Heart left ventricle (tissue), 13 donors: ENCODE measurements at regions not wholly inside any gene's neighbourhood (a gene's known extent, or its start where the extent isn't known, plus 50 kb on each side); places are given as distances from the start of the nearest gene placed in this dataset.

Experiments used
- POLR2A ChIP-seq, 2 donors: fragments of 450-650 bp; IDR thresholded peaks; one replicate each; pipeline ENCODE4 v1.6.1; 2017; ENCODE audit warnings: antibody characterized with exemption in 2 of 2, mild to moderate bottlenecking in 2 of 2, moderate library complexity in 2 of 2
- TF ChIP-seq, protein P1 (sequence below), 12 donors: fragments of 200-600 bp; sonication (generic) in 4 of 12; IDR thresholded peaks; one replicate each; pipeline versions ENCODE4 v1.5.0 to v1.8.0; 2018 to 2022; ENCODE audit warnings: antibody characterized with exemption in 12 of 12, mild to moderate bottlenecking in 5 of 12
- donor health status: ischemic (EF 13 %, LVEDD 7.1; RV severe dilation, severe dysfunction).
- donor health status: DM: no; HTN: yes; CAD: no.
- donor health status: DM: no; HTN: no; CAD: no.
- donor health status: ischemic (EF 25% LVEDD 6.9; RV normal size, moderate dysfunction).
- donor health status: ischemic (EF 25% LVEDD 5.7; RV mildly dilated, moderate dysfunction).
- donor health status: ischemic (EF 35%, LVEDD 5.7; RV mildly dilated, moderate dysfunction).
- donor health status: nonischemic (EF 11% LVEDD 7.7; RV severe dilation, severe dysfunction).
- donor health status: DM: yes; HTN: yes; CAD: no.
- donor health status: PGD.
- donor health status: ischemic (EF 29% LVEDD 5.4; RV normal size, mild dysfunction).
- donor health status: nonischemic (EF 23%, LVEDD 6.1; RV moderate dilation, normal function).

DNA sequence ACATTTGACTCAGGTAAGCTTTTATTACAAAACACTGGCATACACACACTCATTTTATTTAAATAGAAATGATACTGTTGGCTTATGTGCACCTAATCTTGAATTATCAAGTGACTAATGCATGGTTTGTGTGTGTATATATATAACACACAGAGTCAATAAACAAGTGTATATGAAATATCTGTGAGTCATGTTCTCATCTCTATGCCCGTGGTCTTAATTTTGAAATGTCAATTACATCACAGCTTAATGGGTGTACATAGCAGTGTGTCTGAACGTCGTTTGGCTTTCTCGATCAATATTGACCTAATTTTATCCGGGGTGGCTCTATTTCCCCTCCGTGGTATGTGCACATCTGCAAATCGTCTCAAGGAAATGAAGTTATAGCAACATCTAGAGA is 104.0 kb upstream of the ZFP64 start:
- TF ChIP-seq, protein P1, sequence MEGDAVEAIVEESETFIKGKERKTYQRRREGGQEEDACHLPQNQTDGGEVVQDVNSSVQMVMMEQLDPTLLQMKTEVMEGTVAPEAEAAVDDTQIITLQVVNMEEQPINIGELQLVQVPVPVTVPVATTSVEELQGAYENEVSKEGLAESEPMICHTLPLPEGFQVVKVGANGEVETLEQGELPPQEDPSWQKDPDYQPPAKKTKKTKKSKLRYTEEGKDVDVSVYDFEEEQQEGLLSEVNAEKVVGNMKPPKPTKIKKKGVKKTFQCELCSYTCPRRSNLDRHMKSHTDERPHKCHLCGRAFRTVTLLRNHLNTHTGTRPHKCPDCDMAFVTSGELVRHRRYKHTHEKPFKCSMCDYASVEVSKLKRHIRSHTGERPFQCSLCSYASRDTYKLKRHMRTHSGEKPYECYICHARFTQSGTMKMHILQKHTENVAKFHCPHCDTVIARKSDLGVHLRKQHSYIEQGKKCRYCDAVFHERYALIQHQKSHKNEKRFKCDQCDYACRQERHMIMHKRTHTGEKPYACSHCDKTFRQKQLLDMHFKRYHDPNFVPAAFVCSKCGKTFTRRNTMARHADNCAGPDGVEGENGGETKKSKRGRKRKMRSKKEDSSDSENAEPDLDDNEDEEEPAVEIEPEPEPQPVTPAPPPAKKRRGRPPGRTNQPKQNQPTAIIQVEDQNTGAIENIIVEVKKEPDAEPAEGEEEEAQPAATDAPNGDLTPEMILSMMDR (IDR thresholded peaks at IDR 0.05) = no peak
- no peak for TF ChIP-seq POLR2A (IDR thresholded peaks at IDR 0.05)
